Activated effector memory CD4-positive, alpha-beta T cell treated with anti-CD3 and anti-CD28 coated beads, Interleukin-2, amount 50 U/mL, for 16 hours (primary cell): ENCODE measurements at regions not wholly inside any gene's neighbourhood (a gene's known extent, or its start where the extent isn't known, plus 50 kb on each side); places are given as distances from the start of the nearest gene placed in this dataset.

Experiments used
- DNase-seq: peaks from one replicate; pipeline ENCODE4 v3.0.0-alpha.2; 2020

DNA sequence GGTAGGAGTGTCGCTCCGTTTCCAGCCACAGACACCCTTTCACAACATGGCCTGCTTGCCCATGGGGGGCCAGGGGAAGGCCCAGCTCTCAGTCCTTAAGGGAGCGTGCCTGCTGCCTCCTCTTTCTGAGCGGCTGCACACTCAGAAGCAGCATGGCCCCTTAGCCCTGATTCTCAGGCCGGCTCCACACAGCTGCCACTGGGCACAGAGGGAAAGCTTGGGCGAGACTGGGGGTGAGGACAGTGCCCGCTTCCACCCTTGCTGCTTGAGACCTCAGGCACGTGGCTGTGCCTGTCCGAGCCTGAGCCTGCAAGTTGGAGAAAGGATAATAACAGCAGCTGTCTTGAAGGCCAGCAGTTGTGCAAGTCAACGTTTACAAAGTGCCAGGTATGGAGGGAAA is 416.3 kb downstream of the SHANK2 start:
- DNase-seq, result no peak

GRCh38 chr11:70838198-70838597 is 414.2 kb downstream of the SHANK2 start:
- no peak for DNase-seq

GRCh38 chr11:70839851-70840250 is 412.5 kb downstream of the SHANK2 start:
- no peak for DNase-seq

GRCh38 chr11:70841264-70841663 is 411.1 kb downstream of the SHANK2 start:
- no peak for DNase-seq

- DNase-seq, result no peak
Measured at GRCh38 chr11:70842256-70842655, 410.1 kb downstream of the SHANK2 start.

- no peak for DNase-seq
Measured at GRCh38 chr11:70842701-70843100, 409.7 kb downstream of the SHANK2 start.

- no peak for DNase-seq
Measured at GRCh38 chr11:70843906-70844305, 408.5 kb downstream of the SHANK2 start.

DNA sequence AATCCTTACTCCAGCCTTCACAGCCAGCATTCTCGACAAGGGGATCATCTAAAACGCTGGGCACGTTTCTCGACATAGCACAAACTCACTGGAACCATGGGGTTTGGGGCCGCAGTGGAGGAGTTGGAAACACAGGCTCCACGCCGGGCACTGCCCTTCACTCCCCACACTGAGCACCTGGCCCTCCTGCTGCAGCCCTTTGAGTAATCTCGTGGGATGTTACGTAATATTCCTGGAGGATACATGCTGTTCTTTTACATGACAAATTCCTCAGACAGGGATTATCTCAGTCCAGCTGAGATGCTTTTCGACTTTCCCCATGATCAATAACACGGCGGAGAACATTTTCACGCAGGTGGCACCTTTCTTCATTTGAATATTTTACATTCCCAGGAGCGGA is 408.0 kb downstream of the SHANK2 start:
- no peak for DNase-seq

DNA sequence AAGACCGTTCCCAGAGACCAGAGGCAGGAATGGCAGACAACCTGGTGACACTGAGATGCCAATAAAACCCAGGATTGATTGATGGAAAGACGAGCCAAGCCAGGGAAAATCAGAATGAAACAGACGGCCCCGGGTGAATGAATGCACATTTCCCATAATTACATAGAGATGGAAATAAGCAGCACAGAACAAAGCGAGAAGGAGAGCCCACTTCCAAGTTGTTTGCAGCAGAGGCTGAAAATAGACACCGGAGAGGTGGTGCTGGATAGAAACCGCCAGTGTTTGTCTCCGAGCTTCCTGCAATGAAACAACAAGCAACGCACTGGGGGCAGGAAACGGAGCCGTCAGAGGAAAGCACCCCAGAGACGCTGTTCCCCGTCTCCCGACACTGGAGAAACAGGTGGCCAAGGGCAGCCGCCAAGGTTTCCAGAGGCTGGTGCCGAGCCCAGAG is 406.8 kb downstream of the SHANK2 start:
- no peak for DNase-seq

DNA sequence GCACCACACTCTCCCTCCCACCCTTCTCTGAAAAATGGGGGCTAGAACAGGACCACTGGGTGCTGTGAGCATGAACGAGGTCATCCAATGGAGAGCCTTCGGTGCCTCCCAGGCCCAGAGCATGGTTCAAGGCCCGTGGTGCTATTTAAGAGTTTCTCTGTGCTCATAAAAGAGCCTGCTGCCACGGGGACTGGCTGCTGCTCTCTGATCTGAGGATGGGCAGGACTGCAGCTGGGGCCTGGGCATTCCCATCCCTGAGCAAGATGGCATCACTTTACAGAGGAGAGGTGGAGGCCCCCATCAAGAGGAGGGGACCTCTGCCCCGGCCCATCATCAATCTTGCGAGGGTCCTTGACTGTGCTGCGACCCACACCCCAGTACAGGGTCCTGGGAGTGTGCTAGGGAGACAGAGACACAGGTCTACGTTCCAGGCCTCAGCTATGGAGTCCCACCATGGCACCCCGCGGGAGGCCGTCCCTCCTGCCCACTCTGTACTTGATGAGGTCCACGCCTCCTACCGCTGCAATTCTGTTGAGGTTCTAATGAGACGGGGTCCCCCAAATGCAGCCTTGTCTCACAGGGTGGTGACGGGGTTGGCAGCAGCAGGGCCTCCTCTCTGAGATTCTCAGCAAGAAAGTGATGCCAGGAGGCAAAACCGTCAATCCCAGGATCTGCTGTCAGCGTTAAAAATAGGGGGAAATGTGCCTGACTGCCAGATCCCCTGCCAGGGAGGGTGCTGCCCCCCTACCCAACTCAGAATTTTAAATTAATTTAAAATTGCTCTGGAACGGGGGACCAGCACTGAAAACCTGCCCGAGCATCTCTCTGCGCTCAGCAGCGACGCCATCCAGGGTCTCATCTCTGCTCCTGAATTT is 405.4 kb downstream of the SHANK2 start:
- DNase-seq, result no peak

DNA sequence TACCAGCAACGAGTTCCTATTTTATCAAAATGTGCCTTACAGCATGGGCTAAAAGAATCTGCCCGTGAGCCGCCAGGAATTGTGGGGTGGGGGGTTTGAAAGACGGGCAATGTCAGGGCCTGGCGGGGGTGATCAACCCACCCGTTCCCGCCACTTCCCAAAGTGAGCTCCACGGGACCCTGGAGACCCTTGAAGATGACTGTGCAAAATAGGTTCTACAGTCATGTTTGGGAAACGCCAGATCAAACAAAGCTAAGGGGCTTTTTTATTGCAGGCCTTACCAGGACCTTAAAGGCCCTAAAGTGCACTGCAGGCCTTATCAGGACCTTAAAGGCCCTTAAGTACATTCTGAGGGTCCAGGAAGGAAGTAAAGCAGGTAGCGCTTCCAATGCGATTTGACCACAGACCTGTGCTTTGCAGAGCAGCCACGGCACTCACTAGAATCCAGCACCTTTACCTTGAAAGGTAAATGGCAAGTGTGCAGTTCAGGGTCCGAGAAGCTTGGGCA is 404.1 kb downstream of the SHANK2 start:
- DNase-seq, result no peak

- no peak for DNase-seq
Measured at GRCh38 chr11:70849031-70849430, 403.3 kb downstream of the SHANK2 start.

GRCh38 chr11:70851308-70851707 is 401.1 kb downstream of the SHANK2 start:
- DNase-seq, result no peak

- DNase-seq, result no peak
Measured at GRCh38 chr11:70851907-70852306, 400.5 kb downstream of the SHANK2 start.

GRCh38 chr11:70853068-70853769 is 399.2 kb downstream of the SHANK2 start:
- no peak for DNase-seq

DNA sequence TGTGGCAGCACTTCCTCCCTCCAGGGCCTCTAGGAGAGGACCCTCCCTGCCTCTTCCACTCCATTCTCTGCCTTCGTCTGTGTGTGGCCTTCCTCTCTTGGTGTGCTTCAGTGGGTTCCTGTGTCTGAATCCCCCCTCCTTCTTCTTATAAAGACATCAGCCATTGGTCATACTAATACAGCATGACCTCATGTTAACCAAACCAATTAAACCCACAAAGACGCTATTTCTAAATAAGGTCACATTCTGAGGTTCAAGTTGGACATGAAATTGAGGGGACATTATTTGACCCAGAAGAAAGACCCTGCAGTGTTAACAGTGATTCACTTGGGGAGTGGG is 398.6 kb downstream of the SHANK2 start:
- DNase-seq, result no peak

- no peak for DNase-seq
Measured at GRCh38 chr11:70854201-70854600, 398.2 kb downstream of the SHANK2 start.

GRCh38 chr11:70854901-70855556 is 397.3 kb downstream of the SHANK2 start:
- no peak for DNase-seq

GRCh38 chr11:70857894-70858293 is 394.5 kb downstream of the SHANK2 start:
- DNase-seq, result no peak

DNA sequence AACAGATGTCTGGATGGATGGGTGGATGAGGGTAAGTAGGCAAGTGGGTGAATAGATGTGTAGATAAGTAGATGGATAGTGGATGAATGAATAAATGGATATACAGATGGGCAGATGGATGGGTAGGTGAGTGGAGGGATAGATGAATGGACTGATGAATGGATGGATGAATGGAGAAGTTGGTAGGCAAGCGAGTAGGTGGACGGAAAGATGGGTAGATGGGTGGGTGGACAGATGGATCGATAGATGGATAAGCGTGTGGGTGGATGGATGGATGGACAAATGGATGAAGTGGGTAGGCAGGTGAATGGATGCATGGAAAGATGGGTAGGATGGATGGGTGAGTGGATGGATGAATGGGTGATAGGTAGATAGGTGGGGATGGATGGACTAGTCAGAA is 393.2 kb downstream of the SHANK2 start:
- DNase-seq, result no peak

DNA sequence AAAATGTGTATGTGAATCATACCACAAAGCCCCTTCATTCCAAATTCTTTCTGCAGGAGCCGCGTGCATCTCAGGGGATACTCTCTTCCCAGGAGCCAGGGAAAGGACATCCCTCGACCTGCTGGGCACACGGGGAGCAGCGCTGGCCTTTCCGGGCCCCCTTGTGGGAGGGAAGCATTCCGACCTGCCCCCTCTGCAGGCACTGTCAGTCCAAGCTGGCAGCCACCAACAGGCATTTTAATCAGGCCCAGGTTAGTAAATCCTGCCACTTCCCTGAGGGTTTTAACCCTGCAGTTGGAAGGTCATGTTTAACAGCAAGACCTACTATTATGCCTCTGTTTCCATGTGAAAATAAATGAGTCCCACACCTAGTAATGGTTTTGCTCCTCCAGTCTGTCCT is 391.5 kb downstream of the SHANK2 start:
- DNase-seq, result no peak

DNA sequence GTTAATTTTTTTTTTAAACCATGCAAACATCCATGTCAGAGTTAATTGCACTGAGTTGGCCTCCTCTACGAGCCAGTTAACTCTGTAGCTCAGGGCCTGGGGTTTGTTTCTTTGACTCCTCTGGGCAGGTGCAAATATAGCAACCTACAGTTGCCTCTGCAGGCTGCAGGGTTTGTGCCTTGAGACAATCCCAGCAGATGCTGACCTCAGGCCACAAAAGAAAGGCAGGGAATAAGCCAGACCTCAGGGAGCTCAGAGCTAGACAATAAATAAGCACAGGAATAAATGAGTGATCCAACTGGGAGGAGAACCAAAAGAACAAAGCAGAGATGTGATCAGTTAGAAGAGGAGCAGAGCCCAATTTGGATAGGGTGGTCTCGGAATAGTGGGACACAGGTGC is 390.8 kb downstream of the SHANK2 start:
- no peak for DNase-seq

GRCh38 chr11:70862093-70862492 is 390.3 kb downstream of the SHANK2 start:
- DNase-seq, result no peak

- no peak for DNase-seq
Measured at GRCh38 chr11:70863186-70863585, 389.2 kb downstream of the SHANK2 start.
